Vagina (tissue), 2 donors: ENCODE measurements at regions not wholly inside any gene's neighbourhood (a gene's known extent, or its start where the extent isn't known, plus 50 kb on each side); places are given as distances from the start of the nearest gene placed in this dataset.

Experiments used
- DNase-seq, 2 donors: peaks; one replicate each; pipeline ENCODE4 v3.0.0-alpha.2; 2017; ENCODE audit errors: extremely low spot score in 2 of 2
- H3K27ac ChIP-seq: fragments of 200-600 bp; sonication (generic); one replicate; pipeline ENCODE4 v1.5.1; 2019
- H3K27me3 ChIP-seq: fragments of 200-600 bp; sonication (generic); one replicate; pipeline ENCODE4 v1.5.1; 2019
- H3K36me3 ChIP-seq, 2 donors: fragments of 200-600 bp; sonication (generic); one replicate each; pipeline ENCODE4 v1.5.1; 2017 to 2019
- H3K4me1 ChIP-seq: fragments of 200-600 bp; sonication (generic); one replicate; pipeline ENCODE4 v1.5.1; 2019
- H3K4me3 ChIP-seq, 2 donors: fragments of 200-600 bp; sonication (generic); 1 replicate in 1 of 2; 2 replicates in 1 of 2; pipeline ENCODE4 v1.5.1; 2016 to 2019
- H3K9me3 ChIP-seq: fragments of 200-600 bp; sonication (generic); one replicate; pipeline ENCODE4 v1.5.1; 2019
- POLR2A ChIP-seq, 2 donors: fragments of 450-650 bp; IDR thresholded peaks; one replicate each; pipeline ENCODE4 v1.6.1; 2017; ENCODE audit warnings: antibody characterized with exemption in 2 of 2, mild to moderate bottlenecking in 2 of 2, moderate library complexity in 2 of 2
- POLR2AphosphoS5 ChIP-seq, 2 donors: sonication (generic); formaldehyde crosslinking; IDR thresholded peaks; one replicate each; pipeline ENCODE4 v1.9.0; 2017; ENCODE audit warnings: antibody characterized with exemption in 2 of 2, mild to moderate bottlenecking in 2 of 2, low read depth in 1 of 2; ENCODE audit not compliant: insufficient read depth in 1 of 2
- intact Hi-C: fragments of 100-400 bp; cut with DNase I; formaldehyde crosslinking; loops from one replicate; pipeline ENCODE4 v1.15.1; 2023
- TF ChIP-seq, protein P1 (sequence below), 3 experiments: fragments of 450-650 bp in 2 of 3; fragments of 200-600 bp in 1 of 3; sonication (generic) in 1 of 3; IDR thresholded peaks; one replicate each; pipeline ENCODE4 v1.5.1; 2017 to 2019; ENCODE audit warnings: antibody characterized with exemption in 3 of 3, mild to moderate bottlenecking in 2 of 3, moderate library complexity in 2 of 3

DNA sequence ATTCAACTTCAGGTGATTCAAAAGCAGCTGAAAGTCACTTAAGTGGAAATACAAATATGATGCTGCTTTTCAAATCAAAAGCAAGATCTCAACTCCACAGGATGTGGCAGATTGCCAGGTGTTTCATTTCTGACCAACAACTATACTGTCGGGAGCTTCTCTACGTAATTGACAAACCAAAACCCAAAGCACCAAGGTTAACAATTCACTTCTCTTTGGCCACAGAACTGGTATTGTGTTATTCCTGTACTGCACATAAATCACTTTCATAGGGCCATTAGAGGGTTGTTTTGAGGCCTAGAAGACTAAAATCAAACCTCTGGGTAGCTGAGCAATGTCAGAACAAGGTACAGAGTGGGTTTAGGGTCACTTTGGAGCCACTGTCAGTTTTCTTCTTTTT, 169.7 kb downstream of the HAO1 start:
- Histone ChIP-seq H3K9me3 (no peaks in the 10 kb centered on the region), H3K27me3 (no peaks in the 10 kb centered on the region), H3K36me3 (no peaks in the 10 kb centered on the region), H3K4me1 (no peaks in the 10 kb centered on the region), H3K4me3 (no peak overlapping the region), H3K27ac (no peak overlapping the region)
- no peak for DNase-seq
- intact Hi-C loops = no loop called here
- TF ChIP-seq, protein P1, sequence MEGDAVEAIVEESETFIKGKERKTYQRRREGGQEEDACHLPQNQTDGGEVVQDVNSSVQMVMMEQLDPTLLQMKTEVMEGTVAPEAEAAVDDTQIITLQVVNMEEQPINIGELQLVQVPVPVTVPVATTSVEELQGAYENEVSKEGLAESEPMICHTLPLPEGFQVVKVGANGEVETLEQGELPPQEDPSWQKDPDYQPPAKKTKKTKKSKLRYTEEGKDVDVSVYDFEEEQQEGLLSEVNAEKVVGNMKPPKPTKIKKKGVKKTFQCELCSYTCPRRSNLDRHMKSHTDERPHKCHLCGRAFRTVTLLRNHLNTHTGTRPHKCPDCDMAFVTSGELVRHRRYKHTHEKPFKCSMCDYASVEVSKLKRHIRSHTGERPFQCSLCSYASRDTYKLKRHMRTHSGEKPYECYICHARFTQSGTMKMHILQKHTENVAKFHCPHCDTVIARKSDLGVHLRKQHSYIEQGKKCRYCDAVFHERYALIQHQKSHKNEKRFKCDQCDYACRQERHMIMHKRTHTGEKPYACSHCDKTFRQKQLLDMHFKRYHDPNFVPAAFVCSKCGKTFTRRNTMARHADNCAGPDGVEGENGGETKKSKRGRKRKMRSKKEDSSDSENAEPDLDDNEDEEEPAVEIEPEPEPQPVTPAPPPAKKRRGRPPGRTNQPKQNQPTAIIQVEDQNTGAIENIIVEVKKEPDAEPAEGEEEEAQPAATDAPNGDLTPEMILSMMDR (IDR thresholded peaks at IDR 0.05) = no peak
- TF ChIP-seq POLR2AphosphoS5 (IDR thresholded peaks at IDR 0.05; ENCODE audit: insufficient read depth in 1 of 2, low read depth in 1 of 2) (no peak), POLR2A (IDR thresholded peaks at IDR 0.05) (no peak)

DNA sequence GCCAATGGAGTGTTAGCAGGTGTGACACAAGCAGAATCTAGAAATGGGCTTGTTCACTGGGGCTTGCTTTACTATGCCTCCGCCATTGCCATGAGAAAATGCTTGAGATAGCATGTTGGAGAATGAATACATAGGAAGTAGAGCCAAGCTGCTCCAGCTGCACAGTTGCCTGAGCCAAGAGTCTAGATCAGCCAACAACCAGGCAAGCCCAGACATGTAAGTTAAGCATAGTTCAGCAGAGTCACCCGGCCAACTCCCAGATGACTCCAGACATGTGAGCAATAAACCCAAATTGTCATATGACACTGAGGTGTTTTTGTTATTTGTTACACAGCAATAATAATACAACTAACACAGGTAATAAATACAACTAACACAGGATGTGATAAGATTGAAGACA, 167.9 kb downstream of the HAO1 start:
- no peak overlapping the region for H3K4me3 ChIP-seq
- no peaks in the 10 kb centered on the region for H3K27me3 ChIP-seq
- H3K9me3 ChIP-seq = no peaks in the 10 kb centered on the region
- no peak for DNase-seq
- intact Hi-C loops = no loop called here
- TF ChIP-seq POLR2AphosphoS5 (IDR thresholded peaks at IDR 0.05; ENCODE audit: insufficient read depth in 1 of 2, low read depth in 1 of 2) (no peak), POLR2A (IDR thresholded peaks at IDR 0.05) (no peak)
- TF ChIP-seq, protein P1 (IDR thresholded peaks at IDR 0.05) = no peak
- H3K4me1 ChIP-seq = no peaks in the 10 kb centered on the region
- H3K27ac ChIP-seq = no peak overlapping the region
- no peaks in the 10 kb centered on the region for H3K36me3 ChIP-seq

DNA sequence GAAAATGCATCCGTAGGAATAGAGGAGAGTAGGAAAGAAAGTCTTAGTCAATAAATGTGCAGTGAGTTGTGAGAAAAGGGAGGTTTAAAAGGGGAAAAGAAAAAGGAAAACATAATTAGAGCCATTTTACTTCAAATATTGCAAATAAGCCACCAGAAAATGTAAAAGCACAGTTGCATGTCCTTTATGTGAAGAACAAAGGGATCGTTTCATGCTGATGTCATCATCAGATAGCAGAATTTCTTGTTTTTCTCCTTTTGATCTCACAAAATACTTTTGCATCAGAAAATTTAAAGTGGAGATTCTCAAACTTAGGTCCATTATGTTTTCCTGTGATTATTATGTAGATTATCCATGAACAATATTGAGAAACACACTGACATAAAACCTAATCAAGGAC, 166.7 kb downstream of the HAO1 start:
- no peak overlapping the region for H3K4me3 ChIP-seq
- TF ChIP-seq, protein P1 (IDR thresholded peaks at IDR 0.05) = no peak
- TF ChIP-seq POLR2A (IDR thresholded peaks at IDR 0.05) = no peak
- TF ChIP-seq POLR2AphosphoS5 (IDR thresholded peaks at IDR 0.05; ENCODE audit: insufficient read depth in 1 of 2, low read depth in 1 of 2) = no peak
- intact Hi-C loops = no loop called here

DNA sequence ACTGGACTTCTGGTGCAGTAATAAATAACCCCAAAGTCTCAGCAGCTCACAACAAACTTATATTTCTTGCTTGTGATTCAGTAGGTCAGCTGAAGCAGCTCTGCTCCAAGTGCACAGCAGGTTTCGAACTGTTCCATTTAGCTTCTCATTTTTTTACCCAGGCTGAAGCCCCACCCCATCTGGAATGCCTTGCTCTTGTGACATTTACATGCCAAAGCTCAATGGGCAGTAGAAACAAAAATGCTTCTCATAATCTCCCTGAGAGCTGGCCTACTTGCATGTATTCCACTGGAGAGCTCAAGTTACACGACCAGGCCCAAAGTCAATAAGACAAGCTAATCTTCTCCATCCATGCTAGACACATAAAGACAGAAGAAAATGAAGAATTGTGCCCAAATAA, 165.2 kb downstream of the HAO1 start:
- Histone ChIP-seq H3K36me3 (no peaks in the 10 kb centered on the region), H3K4me3 (no peak overlapping the region), H3K27ac (no peak overlapping the region), H3K27me3 (no peaks in the 10 kb centered on the region), H3K9me3 (no peaks in the 10 kb centered on the region), H3K4me1 (no peaks in the 10 kb centered on the region)
- TF ChIP-seq POLR2A (IDR thresholded peaks at IDR 0.05) (no peak), POLR2AphosphoS5 (IDR thresholded peaks at IDR 0.05; ENCODE audit: insufficient read depth in 1 of 2, low read depth in 1 of 2) (no peak)
- TF ChIP-seq, protein P1 (IDR thresholded peaks at IDR 0.05) = no peak
- no peak for DNase-seq
- intact Hi-C loops = no loop called here

More for the DNA sequence above, 166.7 kb downstream of the HAO1 start:
- H3K9me3 ChIP-seq = no peaks in the 10 kb centered on the region
- no peaks in the 10 kb centered on the region for H3K36me3 ChIP-seq
- H3K27ac ChIP-seq = no peak overlapping the region
- DNase-seq = no peak
- H3K4me1 ChIP-seq = no peaks in the 10 kb centered on the region
- H3K27me3 ChIP-seq = no peaks in the 10 kb centered on the region

- Histone ChIP-seq H3K27ac (no peak overlapping the region), H3K36me3 (no peaks in the 10 kb centered on the region), H3K27me3 (no peaks in the 10 kb centered on the region), H3K4me1 (no peaks in the 10 kb centered on the region), H3K4me3 (no peak overlapping the region), H3K9me3 (no peaks in the 10 kb centered on the region)
- no peak for DNase-seq
- TF ChIP-seq POLR2A (IDR thresholded peaks at IDR 0.05) (no peak), POLR2AphosphoS5 (IDR thresholded peaks at IDR 0.05; ENCODE audit: insufficient read depth in 1 of 2, low read depth in 1 of 2) (no peak)
- TF ChIP-seq, protein P1 (IDR thresholded peaks at IDR 0.05) = no peak
- intact Hi-C loops = no loop called here
Measured at GRCh38 chr20:7776148-7776547, 164.1 kb downstream of the HAO1 start.
